Left forelimb (tissue), 1 donor: ENCODE measurements at regions not wholly inside any gene's neighbourhood (a gene's known extent, or its start where the extent isn't known, plus 50 kb on each side); places are given as distances from the start of the nearest gene placed in this dataset.
"Not testable (repeated sequence)": the region's sequence is repeated elsewhere in the genome, so short reads cannot be mapped to it uniquely, and the experiment has no call there.

ENCODE experiments used
- DNase-seq: peaks from one replicate; pipeline ENCODE4 v3.0.0-alpha.2; 2018; ENCODE audit warnings: low spot score

- no peak for DNase-seq
These were observed 351.8 kb upstream of the FZD8 start for GRCh38 chr10:35993591-35994515.

GRCh38 chr10:35992107-35992506, 350.0 kb upstream of the FZD8 start:
- DNase-seq = no peak

- DNase-seq = no peak
These were observed 344.8 kb upstream of the FZD8 start for GRCh38 chr10:35986756-35987502.

DNA sequence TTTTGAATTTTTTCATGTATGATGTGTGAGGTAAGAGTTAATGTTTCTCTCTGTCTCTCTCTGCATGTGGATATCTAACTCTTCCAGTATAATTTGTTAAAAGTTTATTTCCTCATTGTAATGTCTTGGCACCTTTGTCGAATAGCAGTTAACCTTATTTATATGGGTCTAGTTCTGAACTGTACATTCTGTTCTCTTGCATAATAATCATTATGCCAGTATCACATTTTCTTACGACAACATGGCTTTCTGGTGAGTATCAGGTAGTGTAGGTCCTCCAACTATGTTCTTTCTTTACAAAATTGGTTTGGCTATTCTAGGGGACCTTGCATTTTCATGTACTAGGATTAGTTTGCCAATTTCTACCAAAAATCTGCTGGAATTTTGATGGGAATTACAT, 337.0 kb upstream of the FZD8 start:
- DNase-seq = no peak

GRCh38 chr10:35973912-35974591, 332.0 kb upstream of the FZD8 start:
- DNase-seq = not testable (repeated sequence)

- DNase-seq = no peak
These were observed 330.2 kb upstream of the FZD8 start for GRCh38 chr10:35972275-35972674.

- no peak for DNase-seq
These were observed 329.3 kb upstream of the FZD8 start for GRCh38 chr10:35971397-35971796.

GRCh38 chr10:35963685-35964084, 321.6 kb upstream of the FZD8 start:
- no peak for DNase-seq

DNA sequence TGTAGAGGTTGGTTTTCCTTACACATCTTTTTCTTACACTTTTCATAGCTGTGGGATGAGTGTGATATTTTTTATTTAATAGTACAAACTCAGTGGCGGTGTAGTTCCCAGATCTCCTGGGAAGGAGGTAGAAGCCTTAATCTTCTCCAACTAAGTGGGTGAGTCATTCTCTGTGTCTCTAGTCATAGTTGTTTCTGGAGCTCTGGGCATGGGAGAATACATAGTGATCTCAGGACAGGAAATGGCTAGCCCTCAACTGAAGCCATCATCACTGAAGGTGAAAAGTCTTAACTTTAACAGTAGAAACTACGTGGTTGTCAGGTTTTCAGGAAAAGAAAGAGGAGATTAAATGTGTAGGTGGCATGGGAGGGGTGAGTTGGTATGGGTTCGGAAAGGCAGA, 319.4 kb upstream of the FZD8 start:
- no peak for DNase-seq

- DNase-seq = no peak
These were observed 317.2 kb upstream of the FZD8 start for GRCh38 chr10:35959252-35959651.

GRCh38 chr10:35958609-35959008, 316.5 kb upstream of the FZD8 start:
- DNase-seq = not testable (repeated sequence)

DNA sequence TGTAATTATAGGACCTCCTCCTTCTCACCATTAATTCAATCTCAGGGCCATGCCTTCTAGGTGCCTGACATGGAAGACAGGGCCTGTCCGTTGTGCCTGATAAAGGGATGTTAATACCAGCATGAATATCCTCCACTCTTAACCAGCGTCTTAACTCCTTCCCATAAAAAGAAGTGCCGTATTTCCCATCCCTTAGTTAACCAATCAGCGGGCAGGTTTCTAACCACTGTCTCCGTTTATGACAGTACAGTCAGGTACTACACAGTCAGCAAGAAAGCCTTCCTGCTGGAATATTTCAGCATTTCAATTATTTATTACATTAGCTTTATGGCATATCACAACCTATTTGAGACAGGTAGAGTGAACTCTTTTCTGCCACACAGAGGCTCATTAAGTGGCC, 308.6 kb upstream of the FZD8 start:
- no peak for DNase-seq

DNA sequence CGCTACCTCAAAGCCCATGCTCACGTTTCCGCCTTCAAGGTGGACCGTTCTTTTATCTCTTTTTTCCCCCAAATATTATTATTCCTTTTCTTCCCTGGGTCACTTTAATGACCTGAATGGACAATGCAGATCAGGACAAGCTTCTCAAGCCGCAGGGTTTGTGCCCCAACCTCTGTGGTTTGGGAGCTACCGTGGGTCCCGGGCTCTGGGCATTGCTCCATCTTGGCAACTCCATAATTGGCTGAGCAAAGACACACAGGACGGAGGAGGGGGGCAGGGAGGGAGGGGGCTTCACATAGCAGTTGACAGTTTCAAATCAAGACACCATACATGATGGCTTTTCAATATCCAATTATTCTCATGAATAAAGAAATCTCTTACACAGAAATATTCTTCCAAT, 308.1 kb upstream of the FZD8 start:
- DNase-seq = no peak

DNA sequence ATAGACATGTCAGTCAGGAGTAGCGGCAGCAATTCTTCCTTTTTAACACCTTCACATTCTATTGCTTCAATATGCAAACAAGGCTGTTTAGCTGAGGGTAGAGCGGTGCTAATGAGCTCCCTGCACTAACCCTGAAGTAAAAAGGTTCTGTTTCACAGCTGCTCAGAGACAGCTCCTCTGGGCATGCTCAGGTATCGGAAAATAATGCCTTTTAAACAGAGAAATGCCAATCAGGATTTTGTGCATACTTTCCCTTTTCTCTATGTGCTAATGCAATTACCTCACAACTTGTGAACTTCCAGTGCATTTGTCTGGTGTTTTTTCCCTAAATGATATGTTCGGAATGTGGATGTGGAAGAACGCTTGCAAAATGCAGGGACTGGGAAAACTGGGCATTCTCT, 307.7 kb upstream of the FZD8 start:
- DNase-seq = no peak

- no peak for DNase-seq
These were observed 304.5 kb upstream of the FZD8 start for GRCh38 chr10:35946556-35946955.

DNA sequence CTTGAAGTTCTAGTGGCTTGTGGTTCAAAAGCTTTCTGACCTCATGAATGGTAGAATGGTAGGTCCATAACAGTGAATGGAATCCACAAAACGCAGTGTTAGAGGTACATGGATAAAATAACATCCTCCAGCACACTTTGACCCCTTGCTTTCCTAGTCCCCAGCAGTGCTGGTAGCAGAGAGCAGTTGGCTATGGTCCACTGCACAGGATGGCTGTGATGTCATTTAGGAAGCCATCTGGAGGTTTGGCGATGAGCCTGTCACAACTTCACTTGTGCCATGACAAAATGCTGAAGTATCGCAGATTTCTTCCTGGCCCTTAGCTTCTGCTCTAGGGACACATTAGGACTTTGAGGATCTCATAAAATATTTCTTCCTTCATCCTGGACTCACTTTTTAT, 300.0 kb upstream of the FZD8 start:
- DNase-seq = no peak

DNA sequence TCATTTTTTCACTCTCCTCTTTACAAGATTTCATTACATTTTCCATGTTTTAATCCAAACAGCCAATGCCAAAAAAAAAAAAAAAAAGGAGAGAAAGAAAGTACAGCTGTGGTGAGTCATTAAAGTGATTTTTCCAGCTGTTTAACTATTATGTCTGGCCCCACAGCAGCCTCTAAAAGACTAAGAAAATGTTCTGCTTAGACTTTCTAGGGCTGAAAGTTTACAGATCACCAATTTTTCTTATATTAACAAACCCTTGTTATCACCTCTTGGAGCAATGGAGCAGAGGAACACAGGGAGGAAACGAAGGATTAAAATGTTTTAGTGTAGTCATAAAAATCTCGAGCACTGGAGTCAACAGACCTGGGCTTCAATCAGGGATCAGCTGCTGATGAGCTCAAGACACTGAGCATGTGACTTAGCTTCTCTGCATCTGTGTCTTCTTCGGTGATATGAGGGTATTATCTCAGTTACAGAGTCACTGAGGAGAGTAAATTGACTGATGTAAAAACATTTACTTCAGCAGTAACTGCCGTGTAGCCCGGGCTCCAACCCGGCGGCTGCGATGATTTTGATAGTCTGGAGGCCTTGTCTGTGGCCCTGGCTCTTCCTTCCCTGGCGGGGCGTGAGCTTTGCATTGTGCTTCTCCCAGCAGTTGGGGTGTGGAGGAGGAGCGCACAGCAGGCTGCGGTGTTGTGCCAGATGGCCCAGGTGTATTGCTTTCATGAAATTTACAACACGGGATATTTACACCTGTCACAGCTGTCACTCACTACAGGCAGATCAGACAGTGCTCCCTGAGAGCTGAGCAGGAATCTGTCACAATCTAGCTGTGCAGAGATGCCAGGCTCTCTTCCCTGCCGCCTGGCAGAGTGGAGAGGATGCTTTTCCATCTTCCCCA, 298.3 kb upstream of the FZD8 start:
- no peak for DNase-seq

DNA sequence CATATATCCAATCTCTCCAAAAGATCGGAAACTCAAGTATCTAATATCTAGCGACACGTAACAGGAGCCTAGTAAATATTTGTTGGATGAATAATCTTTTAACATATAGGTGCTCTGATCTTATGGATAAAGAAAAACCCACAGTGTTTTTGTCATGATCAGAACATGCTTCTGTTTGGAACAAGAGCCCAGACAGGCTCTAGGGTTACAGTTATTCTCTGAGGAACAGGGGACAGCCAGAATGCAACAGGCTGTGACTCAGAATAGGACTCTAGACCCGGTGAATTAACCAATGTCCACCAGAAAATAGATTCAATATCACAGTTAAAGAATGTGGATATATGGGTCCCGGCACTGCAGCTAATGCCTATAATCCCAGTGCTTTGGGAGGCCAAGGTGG, 296.1 kb upstream of the FZD8 start:
- DNase-seq = no peak

GRCh38 chr10:35937546-35937945, 295.4 kb upstream of the FZD8 start:
- peak; percentile 71 for DNase-seq

DNA sequence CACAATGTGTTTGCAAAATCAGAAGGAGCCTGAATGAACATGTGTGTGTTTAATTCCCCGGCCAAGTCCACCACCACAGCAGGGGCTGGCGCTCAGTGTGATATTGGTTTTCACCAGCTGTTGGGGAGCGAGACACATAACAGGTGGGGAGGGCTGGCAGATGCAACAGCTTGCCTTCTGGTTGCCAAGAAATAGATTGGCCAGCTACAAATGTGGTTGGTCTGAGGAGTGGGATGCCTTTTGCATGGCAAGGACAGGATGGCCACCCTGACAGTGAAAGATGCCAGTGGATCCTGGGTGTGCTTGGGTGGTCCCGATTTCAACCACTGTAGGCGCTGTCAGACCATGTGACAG, 292.5 kb upstream of the FZD8 start:
- peak; percentile 73 for DNase-seq

GRCh38 chr10:35933940-35934641, 292.0 kb upstream of the FZD8 start:
- DNase-seq = no peak
